GM18858 (cell line): ENCODE measurements at regions not wholly inside any gene's neighbourhood (a gene's known extent, or its start where the extent isn't known, plus 50 kb on each side); places are given as distances from the start of the nearest gene placed in this dataset.
"Not testable (repeated sequence)": the region's sequence is repeated elsewhere in the genome, so short reads cannot be mapped to it uniquely, and the experiment has no call there.

Source experiments
- ATAC-seq: cut with Tn5 transposase; IDR thresholded peaks from one replicate; pipeline ENCODE4 v1.9.1; 2021; ENCODE audit not compliant: unreplicated experiment

- no peak for ATAC-seq
These were observed 248.9 kb downstream of the CCER1 start for GRCh38 chr12:90706036-90706435.

GRCh38 chr12:90695415-90695814 is 259.6 kb downstream of the CCER1 start:
- no peak for ATAC-seq

GRCh38 chr12:90690120-90690519 is 264.9 kb downstream of the CCER1 start:
- no peak for ATAC-seq

- ATAC-seq: not testable (repeated sequence)
These were observed 267.3 kb downstream of the CCER1 start for GRCh38 chr12:90687682-90688081.

DNA sequence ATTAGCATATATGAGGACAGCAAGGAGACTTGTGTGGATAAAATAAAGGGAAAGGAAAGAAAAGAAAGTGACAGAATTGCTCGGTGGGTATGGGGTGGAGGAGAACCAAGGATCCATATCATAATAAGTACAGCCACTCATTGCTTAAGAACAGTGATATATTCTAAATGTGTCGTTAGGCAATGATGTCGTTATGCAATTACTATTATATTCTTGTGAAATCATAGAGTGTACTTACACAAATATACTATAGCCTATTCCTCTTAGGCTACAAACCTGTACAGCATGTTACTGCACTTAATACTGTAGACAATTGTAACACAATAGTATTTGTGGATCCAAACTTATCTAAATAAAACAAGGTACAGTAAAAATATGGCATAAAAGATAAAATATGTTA is 271.1 kb downstream of the CCER1 start:
- no peak for ATAC-seq

- ATAC-seq: no peak
These were observed 272.6 kb downstream of the CCER1 start for GRCh38 chr12:90682398-90682797.

GRCh38 chr12:90679674-90680073 is 275.3 kb downstream of the CCER1 start:
- ATAC-seq: no peak

DNA sequence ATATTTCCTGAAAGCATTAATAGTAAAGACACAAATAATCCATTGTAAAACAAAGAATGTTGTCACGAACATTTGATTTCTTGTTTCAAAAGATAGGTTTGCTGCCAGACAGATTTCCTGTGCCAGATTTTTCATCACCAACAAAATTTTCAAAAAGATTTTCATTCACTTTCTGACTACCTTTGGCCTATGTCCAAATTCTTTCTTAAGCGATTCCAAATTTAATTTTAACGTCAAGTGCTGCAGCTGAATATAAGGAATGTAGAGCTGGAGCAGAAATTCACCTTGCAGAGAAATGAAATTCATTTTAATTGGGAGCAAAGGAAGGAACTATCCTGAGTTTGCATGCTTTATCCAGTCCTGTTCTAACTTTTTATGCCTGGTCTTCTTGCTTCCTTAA is 277.4 kb downstream of the CCER1 start:
- ATAC-seq: no peak

DNA sequence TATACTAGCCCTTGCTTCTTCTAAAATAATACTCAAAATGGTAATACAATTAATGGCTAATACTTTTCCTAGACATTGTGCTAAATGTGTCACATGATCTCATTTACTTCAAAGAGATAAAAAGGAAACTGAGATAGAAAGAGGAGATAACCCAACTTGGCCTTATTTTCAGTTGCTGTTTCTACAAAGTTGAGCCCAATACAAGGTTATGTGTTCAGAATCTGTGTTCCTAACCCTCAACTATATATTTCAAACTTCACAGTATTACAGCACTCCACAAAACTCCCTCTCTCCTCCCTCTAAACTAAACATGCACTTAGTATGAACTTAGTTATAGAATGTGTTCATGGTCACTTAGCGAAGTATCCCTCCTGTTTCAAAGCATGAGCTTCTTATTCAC is 277.9 kb downstream of the CCER1 start:
- ATAC-seq: no peak

GRCh38 chr12:90675106-90675505 is 279.9 kb downstream of the CCER1 start:
- no peak for ATAC-seq

DNA sequence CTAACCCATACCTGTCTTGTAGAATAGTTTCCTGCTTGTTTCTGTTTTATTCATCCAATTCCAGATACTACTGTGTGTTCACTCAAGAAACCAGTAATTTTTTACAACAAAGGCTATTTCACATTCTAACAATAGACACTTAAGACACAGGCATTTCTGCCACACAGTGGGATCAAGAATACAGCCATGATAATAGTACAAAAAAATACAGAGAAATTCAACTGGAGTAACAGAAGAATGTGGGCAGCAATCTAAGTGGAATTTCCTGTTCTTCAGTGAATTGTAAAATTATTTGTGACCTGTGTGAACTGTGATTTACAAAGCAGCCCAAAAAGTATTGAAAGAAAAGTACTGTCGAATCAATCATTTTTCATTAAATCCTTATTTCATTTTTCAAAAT is 282.9 kb downstream of the CCER1 start:
- ATAC-seq: no peak

DNA sequence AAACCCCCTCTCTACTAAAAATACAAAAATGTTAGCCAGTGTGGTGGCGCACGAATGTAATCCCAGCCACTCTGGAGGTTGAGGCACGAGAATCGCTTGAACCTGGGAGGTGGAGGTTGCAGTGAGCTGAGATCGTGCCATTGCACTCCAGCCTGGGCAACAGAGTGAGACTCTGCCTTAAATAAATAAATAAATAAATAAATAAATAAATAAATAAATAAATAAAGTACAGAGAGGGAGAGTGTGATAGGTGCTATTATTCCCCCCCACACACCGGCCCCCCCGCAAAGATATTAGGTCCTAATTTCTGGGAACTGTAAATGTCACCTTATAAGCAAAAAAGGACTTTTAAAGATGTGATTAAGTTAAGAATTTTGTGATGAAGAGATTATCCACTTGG is 291.0 kb downstream of the CCER1 start:
- ATAC-seq: not testable (repeated sequence)

GRCh38 chr12:90659060-90659459 is 295.9 kb downstream of the CCER1 start:
- no peak for ATAC-seq

DNA sequence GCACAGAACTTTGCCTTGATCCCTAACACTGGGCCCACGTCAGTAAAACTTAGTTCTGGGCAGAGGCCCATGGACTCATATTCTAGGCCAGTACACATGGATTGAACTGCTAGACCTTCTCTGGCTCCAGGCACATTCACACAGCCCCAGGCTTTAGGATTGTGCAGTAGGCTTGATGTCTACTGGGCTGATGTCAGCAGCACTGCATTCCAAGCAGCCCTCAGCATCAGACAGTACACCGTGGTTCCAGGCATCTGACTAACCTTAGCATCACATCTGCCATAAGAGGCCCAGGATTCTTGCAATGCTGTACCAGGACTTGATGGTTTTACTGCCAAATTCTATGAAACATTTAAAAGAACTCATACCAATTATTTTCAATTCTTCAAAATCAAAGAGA is 301.9 kb downstream of the CCER1 start:
- no peak for ATAC-seq

- no peak for ATAC-seq
These were observed 302.7 kb downstream of the CCER1 start for GRCh38 chr12:90652280-90652679.

GRCh38 chr12:90645181-90645580 is 309.8 kb downstream of the CCER1 start:
- no peak for ATAC-seq

DNA sequence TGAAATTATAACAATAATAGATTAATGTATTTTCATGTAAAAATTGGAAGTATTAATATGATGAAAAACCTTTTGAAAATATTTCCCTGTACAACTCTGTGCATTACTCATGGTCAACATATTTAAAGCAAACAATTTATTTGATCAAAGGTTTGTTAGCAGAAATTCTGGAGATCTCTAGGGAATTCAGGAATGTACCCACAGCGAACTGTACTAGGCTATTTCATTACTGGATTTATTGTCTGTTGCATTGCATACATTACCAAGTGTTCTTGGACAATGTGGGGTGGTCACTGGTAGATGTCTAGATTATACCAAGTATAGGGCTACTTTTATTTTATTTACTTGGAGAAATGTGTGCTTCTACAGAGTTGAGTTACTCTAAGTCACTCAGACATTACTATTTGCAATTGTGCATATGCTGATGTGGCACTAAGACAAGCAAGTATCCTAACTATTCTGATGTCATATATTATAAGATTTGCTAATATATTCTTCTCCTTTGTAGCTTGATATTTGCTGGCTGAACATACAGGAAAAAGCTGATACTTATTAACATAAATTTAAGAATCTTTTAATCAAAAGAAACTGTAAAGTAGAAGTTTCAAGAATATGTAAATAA is 323.3 kb downstream of the CCER1 start:
- ATAC-seq: no peak

- no peak for ATAC-seq
These were observed 325.0 kb downstream of the CCER1 start for GRCh38 chr12:90630006-90630405.

DNA sequence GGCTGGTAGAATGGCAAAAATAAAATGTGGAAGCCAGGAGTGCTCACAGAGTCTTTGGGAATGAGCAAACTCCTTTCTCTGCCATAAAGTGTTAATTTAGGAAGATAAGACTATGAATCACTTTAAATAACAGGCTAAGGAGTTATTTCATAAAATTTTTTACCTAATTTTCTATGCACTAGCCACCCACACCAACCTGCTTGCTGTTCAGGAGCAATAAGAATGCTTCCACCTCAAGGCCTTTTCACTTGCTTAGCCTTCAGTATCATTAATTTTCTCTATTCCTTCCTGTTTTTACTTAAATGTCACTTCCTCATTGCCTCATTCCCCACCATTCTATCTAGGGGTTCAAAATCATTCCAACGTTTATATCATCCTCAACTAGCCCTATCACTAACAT is 326.8 kb downstream of the CCER1 start:
- ATAC-seq: no peak

- ATAC-seq: no peak
These were observed 327.6 kb downstream of the CCER1 start for GRCh38 chr12:90627180-90627896.

DNA sequence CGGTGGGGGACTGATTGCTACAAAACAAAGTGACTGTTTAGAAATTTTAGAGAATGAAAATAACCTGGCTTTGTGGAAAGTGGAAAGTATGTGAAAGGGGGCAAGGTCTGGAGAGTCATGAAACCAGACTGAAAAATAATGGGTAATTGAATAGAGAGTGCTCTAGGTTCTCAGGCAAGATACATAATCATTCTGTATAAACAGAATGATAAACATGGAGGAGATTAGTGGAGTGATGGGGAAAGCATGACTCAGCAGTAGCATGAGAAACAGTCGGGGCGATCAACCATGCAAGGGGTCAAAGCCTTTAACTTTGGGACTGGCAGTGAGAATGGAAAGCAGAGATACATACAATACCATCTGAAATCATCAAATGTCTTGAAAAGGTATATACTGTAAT is 332.5 kb downstream of the CCER1 start:
- no peak for ATAC-seq

GRCh38 chr12:90621927-90622326 is 333.0 kb downstream of the CCER1 start:
- ATAC-seq: no peak

DNA sequence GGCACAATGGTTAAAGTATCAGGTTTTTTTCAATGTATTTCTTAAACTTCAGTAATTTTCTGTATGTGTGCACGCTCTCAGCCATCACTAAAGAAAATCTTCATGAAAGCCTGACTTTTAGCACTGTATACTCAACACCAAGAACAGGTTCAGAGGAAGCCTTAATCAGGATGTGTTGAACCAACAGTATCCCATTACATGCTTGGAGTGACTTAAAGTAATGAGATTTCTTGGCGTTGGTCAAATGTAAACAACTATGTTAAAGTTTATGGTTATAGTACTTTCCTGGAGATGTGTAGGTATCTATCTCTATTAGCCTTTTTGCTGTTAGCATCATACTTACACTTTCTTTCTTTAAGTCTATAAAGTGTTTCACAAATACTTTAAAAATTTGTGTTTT is 335.0 kb downstream of the CCER1 start:
- ATAC-seq: no peak
